ENCODE measurements at regions not wholly inside any gene's neighbourhood (a gene's known extent, or its start where the extent isn't known, plus 50 kb on each side); places are given as distances from the start of the nearest gene placed in this dataset.

DNA sequence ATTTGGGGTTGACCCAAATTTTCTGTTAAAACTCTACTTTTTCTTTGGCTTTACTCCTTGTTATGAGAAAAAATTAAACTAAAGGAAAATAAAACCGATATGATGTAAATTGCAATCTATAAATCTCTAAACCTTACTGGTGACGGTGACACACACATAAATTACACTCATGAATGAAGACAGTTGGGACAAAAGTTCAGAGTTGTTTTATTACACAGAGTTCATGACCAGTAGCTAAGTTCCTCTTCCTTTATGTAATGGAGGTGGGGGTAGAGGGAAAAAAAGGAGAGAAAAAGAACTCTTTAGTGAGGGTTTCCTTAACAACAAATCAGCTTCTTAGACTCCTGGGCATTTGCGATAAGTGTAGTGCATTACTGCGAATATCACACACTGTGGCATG is 220.7 kb downstream of the KCNJ2 start:
- ATAC-seq (no peak), DNase-seq (ENCODE audit: low spot score) (no peak)
- no peaks in the 10 kb centered on the region for H3K27me3 Mint-ChIP-seq (ENCODE audit: low read depth)
- no peaks in the 10 kb centered on the region for H3K9me3 Mint-ChIP-seq
- TF ChIP-seq, protein P1, sequence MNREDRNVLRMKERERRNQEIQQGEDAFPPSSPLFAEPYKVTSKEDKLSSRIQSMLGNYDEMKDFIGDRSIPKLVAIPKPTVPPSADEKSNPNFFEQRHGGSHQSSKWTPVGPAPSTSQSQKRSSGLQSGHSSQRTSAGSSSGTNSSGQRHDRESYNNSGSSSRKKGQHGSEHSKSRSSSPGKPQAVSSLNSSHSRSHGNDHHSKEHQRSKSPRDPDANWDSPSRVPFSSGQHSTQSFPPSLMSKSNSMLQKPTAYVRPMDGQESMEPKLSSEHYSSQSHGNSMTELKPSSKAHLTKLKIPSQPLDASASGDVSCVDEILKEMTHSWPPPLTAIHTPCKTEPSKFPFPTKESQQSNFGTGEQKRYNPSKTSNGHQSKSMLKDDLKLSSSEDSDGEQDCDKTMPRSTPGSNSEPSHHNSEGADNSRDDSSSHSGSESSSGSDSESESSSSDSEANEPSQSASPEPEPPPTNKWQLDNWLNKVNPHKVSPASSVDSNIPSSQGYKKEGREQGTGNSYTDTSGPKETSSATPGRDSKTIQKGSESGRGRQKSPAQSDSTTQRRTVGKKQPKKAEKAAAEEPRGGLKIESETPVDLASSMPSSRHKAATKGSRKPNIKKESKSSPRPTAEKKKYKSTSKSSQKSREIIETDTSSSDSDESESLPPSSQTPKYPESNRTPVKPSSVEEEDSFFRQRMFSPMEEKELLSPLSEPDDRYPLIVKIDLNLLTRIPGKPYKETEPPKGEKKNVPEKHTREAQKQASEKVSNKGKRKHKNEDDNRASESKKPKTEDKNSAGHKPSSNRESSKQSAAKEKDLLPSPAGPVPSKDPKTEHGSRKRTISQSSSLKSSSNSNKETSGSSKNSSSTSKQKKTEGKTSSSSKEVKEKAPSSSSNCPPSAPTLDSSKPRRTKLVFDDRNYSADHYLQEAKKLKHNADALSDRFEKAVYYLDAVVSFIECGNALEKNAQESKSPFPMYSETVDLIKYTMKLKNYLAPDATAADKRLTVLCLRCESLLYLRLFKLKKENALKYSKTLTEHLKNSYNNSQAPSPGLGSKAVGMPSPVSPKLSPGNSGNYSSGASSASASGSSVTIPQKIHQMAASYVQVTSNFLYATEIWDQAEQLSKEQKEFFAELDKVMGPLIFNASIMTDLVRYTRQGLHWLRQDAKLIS (CRISPR knock-in tag; IDR thresholded peaks at IDR 0.05; ENCODE audit: borderline replicate concordance): no peak
- TF ChIP-seq, protein P2, sequence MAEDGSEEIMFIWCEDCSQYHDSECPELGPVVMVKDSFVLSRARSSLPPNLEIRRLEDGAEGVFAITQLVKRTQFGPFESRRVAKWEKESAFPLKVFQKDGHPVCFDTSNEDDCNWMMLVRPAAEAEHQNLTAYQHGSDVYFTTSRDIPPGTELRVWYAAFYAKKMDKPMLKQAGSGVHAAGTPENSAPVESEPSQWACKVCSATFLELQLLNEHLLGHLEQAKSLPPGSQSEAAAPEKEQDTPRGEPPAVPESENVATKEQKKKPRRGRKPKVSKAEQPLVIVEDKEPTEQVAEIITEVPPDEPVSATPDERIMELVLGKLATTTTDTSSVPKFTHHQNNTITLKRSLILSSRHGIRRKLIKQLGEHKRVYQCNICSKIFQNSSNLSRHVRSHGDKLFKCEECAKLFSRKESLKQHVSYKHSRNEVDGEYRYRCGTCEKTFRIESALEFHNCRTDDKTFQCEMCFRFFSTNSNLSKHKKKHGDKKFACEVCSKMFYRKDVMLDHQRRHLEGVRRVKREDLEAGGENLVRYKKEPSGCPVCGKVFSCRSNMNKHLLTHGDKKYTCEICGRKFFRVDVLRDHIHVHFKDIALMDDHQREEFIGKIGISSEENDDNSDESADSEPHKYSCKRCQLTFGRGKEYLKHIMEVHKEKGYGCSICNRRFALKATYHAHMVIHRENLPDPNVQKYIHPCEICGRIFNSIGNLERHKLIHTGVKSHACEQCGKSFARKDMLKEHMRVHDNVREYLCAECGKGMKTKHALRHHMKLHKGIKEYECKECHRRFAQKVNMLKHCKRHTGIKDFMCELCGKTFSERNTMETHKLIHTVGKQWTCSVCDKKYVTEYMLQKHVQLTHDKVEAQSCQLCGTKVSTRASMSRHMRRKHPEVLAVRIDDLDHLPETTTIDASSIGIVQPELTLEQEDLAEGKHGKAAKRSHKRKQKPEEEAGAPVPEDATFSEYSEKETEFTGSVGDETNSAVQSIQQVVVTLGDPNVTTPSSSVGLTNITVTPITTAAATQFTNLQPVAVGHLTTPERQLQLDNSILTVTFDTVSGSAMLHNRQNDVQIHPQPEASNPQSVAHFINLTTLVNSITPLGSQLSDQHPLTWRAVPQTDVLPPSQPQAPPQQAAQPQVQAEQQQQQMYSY (CRISPR knock-in tag; IDR thresholded peaks at IDR 0.05): no peak
- no peak for TF ChIP-seq NR1H2 (CRISPR knock-in tag; IDR thresholded peaks at IDR 0.05)
- TF ChIP-seq JAZF1 (CRISPR knock-in tag; IDR thresholded peaks at IDR 0.05): no peak
- TF ChIP-seq CBFB (CRISPR knock-in tag; IDR thresholded peaks at IDR 0.05; ENCODE audit: low read depth): no peak
- TF ChIP-seq RELA (CRISPR knock-in tag; IDR thresholded peaks at IDR 0.05; ENCODE audit: borderline replicate concordance): no peak
- TF ChIP-seq CREM (CRISPR knock-in tag; IDR thresholded peaks at IDR 0.05): no peak
- TF ChIP-seq, protein P3, sequence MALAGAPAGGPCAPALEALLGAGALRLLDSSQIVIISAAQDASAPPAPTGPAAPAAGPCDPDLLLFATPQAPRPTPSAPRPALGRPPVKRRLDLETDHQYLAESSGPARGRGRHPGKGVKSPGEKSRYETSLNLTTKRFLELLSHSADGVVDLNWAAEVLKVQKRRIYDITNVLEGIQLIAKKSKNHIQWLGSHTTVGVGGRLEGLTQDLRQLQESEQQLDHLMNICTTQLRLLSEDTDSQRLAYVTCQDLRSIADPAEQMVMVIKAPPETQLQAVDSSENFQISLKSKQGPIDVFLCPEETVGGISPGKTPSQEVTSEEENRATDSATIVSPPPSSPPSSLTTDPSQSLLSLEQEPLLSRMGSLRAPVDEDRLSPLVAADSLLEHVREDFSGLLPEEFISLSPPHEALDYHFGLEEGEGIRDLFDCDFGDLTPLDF (CRISPR knock-in tag; IDR thresholded peaks at IDR 0.05): no peak
- TF ChIP-seq IRF2 (CRISPR knock-in tag; IDR thresholded peaks at IDR 0.05; ENCODE audit: borderline replicate concordance, low read depth): no peak
- TF ChIP-seq, protein P4, sequence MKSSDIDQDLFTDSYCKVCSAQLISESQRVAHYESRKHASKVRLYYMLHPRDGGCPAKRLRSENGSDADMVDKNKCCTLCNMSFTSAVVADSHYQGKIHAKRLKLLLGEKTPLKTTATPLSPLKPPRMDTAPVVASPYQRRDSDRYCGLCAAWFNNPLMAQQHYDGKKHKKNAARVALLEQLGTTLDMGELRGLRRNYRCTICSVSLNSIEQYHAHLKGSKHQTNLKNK (CRISPR knock-in tag; IDR thresholded peaks at IDR 0.05): no peak
- TF ChIP-seq, protein P5, sequence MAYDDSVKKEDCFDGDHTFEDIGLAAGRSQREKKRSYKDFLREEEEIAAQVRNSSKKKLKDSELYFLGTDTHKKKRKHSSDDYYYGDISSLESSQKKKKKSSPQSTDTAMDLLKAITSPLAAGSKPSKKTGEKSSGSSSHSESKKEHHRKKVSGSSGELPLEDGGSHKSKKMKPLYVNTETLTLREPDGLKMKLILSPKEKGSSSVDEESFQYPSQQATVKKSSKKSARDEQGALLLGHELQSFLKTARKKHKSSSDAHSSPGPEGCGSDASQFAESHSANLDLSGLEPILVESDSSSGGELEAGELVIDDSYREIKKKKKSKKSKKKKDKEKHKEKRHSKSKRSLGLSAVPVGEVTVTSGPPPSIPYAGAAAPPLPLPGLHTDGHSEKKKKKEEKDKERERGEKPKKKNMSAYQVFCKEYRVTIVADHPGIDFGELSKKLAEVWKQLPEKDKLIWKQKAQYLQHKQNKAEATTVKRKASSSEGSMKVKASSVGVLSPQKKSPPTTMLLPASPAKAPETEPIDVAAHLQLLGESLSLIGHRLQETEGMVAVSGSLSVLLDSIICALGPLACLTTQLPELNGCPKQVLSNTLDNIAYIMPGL (CRISPR knock-in tag; IDR thresholded peaks at IDR 0.05): no peak
- no peak for TF ChIP-seq NR3C1 (CRISPR knock-in tag; conservative IDR thresholded peaks at IDR 0.05; ENCODE audit: low read depth)
- no peak for TF ChIP-seq SMAD3 (CRISPR knock-in tag; IDR thresholded peaks at IDR 0.05; ENCODE audit: borderline replicate concordance)
- TF ChIP-seq, protein P6, sequence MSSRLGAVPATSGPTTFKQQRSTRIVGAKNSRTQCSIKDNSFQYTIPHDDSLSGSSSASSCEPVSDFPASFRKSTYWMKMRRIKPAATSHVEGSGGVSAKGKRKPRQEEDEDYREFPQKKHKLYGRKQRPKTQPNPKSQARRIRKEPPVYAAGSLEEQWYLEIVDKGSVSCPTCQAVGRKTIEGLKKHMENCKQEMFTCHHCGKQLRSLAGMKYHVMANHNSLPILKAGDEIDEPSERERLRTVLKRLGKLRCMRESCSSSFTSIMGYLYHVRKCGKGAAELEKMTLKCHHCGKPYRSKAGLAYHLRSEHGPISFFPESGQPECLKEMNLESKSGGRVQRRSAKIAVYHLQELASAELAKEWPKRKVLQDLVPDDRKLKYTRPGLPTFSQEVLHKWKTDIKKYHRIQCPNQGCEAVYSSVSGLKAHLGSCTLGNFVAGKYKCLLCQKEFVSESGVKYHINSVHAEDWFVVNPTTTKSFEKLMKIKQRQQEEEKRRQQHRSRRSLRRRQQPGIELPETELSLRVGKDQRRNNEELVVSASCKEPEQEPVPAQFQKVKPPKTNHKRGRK (CRISPR knock-in tag; IDR thresholded peaks at IDR 0.05; ENCODE audit: borderline replicate concordance): no peak
- TF ChIP-seq, protein P7, sequence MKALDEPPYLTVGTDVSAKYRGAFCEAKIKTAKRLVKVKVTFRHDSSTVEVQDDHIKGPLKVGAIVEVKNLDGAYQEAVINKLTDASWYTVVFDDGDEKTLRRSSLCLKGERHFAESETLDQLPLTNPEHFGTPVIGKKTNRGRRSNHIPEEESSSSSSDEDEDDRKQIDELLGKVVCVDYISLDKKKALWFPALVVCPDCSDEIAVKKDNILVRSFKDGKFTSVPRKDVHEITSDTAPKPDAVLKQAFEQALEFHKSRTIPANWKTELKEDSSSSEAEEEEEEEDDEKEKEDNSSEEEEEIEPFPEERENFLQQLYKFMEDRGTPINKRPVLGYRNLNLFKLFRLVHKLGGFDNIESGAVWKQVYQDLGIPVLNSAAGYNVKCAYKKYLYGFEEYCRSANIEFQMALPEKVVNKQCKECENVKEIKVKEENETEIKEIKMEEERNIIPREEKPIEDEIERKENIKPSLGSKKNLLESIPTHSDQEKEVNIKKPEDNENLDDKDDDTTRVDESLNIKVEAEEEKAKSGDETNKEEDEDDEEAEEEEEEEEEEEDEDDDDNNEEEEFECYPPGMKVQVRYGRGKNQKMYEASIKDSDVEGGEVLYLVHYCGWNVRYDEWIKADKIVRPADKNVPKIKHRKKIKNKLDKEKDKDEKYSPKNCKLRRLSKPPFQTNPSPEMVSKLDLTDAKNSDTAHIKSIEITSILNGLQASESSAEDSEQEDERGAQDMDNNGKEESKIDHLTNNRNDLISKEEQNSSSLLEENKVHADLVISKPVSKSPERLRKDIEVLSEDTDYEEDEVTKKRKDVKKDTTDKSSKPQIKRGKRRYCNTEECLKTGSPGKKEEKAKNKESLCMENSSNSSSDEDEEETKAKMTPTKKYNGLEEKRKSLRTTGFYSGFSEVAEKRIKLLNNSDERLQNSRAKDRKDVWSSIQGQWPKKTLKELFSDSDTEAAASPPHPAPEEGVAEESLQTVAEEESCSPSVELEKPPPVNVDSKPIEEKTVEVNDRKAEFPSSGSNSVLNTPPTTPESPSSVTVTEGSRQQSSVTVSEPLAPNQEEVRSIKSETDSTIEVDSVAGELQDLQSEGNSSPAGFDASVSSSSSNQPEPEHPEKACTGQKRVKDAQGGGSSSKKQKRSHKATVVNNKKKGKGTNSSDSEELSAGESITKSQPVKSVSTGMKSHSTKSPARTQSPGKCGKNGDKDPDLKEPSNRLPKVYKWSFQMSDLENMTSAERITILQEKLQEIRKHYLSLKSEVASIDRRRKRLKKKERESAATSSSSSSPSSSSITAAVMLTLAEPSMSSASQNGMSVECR (CRISPR knock-in tag; IDR thresholded peaks at IDR 0.05; ENCODE audit: borderline replicate concordance): no peak
- no peak for TF ChIP-seq NR2C2 (CRISPR knock-in tag; IDR thresholded peaks at IDR 0.05)
- no peak overlapping the region for H3K4me3 Mint-ChIP-seq
- H3K27ac Mint-ChIP-seq: no peak overlapping the region
- H3K36me3 Mint-ChIP-seq: no peaks in the 10 kb centered on the region
- POLR2A ChIA-PET: no interaction called here
- no peaks in the 10 kb centered on the region for H3K4me1 Mint-ChIP-seq
- CTCF ChIA-PET: interaction anchor here (0.9 kb wide), 1 partner anchor 223 kb away, joined by 3 read pairs; no protein-coding TSS in a partner anchor
